OCI-LY3 (cell line): ENCODE measurements at regions not wholly inside any gene's neighbourhood (a gene's known extent, or its start where the extent isn't known, plus 50 kb on each side); places are given as distances from the start of the nearest gene placed in this dataset.

ENCODE experiments used
- H2AFZ ChIP-seq: fragments of 200-600, 300-600 bp; shearing (Covaris generic); 2 replicates; pipeline ENCODE4 v1.6.0; 2014; ENCODE audit warnings: antibody characterized with exemption, low read depth, low read length
- H3K27ac ChIP-seq: fragments of 200-600, 300-600 bp; sonication (generic); 2 replicates; pipeline ENCODE4 v1.5.1; 2014; ENCODE audit warnings: mild to moderate bottlenecking, low read length, moderate library complexity, mixed read lengths
- H3K27me3 ChIP-seq: fragments of 200-600, 300-600 bp; sonication (generic); 2 replicates; pipeline ENCODE4 v1.6.1; 2014; ENCODE audit warnings: low read depth, low read length, mixed read lengths
- H3K36me3 ChIP-seq: fragments of 200-600, 300-600 bp; sonication (generic); replicated peaks from 2 replicates; pipeline ENCODE3; 2014; ENCODE audit warnings: low read depth, low read length, mixed read lengths
- H3K4me1 ChIP-seq: fragments of 300-600, 200-600 bp; sonication (generic); 2 replicates; pipeline ENCODE4 v1.6.1; 2014; ENCODE audit warnings: low read length, mixed read lengths
- H3K4me2 ChIP-seq: fragments of 200-600, 300-600 bp; sonication (generic); 2 replicates; pipeline ENCODE4 v1.6.1; 2014; ENCODE audit warnings: low read length, mixed read lengths
- H3K4me3 ChIP-seq: fragments of 300-600, 200-600 bp; sonication (generic); 2 replicates; pipeline ENCODE4 v1.5.1; 2014; ENCODE audit warnings: antibody characterized with exemption, mild to moderate bottlenecking, low read length, moderate library complexity
- H3K79me2 ChIP-seq: fragments of 300-600, 200-600 bp; shearing (Covaris generic); 2 replicates; pipeline ENCODE4 v1.6.1; 2014; ENCODE audit warnings: mild to moderate bottlenecking, low read length, mixed read lengths
- H3K9ac ChIP-seq: fragments of 300-600, 200-600 bp; shearing (Covaris generic); 2 replicates; pipeline ENCODE4 v1.6.0; 2014; ENCODE audit warnings: mild to moderate bottlenecking, low read length, moderate library complexity
- H3K9me3 ChIP-seq: fragments of 200-600, 300-600 bp; shearing (Covaris generic); 2 replicates; pipeline ENCODE4 v1.6.1; 2014; ENCODE audit warnings: low read length, mixed read lengths; ENCODE audit not compliant: insufficient read depth
- H4K20me1 ChIP-seq: fragments of 200-600, 300-600 bp; sonication (generic); 2 replicates; pipeline ENCODE4 v1.6.1; 2016; ENCODE audit warnings: low read length, mixed read lengths; ENCODE audit not compliant: insufficient read depth
- EZH2phosphoT487 ChIP-seq: fragments of 200-600 bp; shearing (Covaris generic); IDR thresholded peaks from 2 replicates; pipeline ENCODE4 v1.6.1; 2018; ENCODE audit warnings: antibody characterized with exemption, mixed run types, low read depth
- TF ChIP-seq, protein P1 (sequence below): fragments of 200-600, 300-600 bp; sonication (generic); IDR thresholded peaks from 2 replicates; pipeline ENCODE4 v1.5.1; 2014; ENCODE audit warnings: antibody characterized with exemption, low read length, low read depth

DNA sequence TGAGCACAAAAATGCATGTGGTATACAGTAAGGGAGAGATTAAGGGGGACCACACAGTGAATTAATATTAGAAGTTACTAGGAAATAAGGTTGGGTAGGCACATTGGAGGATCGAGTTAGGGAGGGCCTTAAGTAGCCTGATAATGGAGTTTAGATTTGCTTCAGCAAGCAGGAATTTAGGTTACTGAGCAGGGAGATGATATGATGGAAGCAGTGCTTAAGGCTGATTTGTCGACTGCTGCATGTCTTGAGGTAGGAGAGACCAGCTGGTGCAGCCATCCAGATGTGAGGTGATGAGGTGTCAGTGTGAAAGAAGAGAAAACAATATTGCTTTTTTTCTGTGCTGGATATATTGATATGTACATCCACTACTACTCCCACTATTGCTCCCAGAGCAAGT, 55.2 kb upstream of the ACTBL2 start:
- Histone ChIP-seq H3K79me2 (no peaks in the 10 kb centered on the region), H3K27ac (no peak overlapping the region), H3K36me3 (no peaks in the 10 kb centered on the region), H3K4me2 (no peak overlapping the region), H2AFZ (no peak overlapping the region), H3K4me1 (no peaks in the 10 kb centered on the region), H3K9me3 (no peaks in the 10 kb centered on the region), H3K4me3 (no peak overlapping the region), H3K27me3 (no peaks in the 10 kb centered on the region), H4K20me1 (no peaks in the 10 kb centered on the region), H3K9ac (no peak overlapping the region)
- TF ChIP-seq EZH2phosphoT487 = no peak
- TF ChIP-seq, protein P1, sequence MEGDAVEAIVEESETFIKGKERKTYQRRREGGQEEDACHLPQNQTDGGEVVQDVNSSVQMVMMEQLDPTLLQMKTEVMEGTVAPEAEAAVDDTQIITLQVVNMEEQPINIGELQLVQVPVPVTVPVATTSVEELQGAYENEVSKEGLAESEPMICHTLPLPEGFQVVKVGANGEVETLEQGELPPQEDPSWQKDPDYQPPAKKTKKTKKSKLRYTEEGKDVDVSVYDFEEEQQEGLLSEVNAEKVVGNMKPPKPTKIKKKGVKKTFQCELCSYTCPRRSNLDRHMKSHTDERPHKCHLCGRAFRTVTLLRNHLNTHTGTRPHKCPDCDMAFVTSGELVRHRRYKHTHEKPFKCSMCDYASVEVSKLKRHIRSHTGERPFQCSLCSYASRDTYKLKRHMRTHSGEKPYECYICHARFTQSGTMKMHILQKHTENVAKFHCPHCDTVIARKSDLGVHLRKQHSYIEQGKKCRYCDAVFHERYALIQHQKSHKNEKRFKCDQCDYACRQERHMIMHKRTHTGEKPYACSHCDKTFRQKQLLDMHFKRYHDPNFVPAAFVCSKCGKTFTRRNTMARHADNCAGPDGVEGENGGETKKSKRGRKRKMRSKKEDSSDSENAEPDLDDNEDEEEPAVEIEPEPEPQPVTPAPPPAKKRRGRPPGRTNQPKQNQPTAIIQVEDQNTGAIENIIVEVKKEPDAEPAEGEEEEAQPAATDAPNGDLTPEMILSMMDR = no peak

DNA sequence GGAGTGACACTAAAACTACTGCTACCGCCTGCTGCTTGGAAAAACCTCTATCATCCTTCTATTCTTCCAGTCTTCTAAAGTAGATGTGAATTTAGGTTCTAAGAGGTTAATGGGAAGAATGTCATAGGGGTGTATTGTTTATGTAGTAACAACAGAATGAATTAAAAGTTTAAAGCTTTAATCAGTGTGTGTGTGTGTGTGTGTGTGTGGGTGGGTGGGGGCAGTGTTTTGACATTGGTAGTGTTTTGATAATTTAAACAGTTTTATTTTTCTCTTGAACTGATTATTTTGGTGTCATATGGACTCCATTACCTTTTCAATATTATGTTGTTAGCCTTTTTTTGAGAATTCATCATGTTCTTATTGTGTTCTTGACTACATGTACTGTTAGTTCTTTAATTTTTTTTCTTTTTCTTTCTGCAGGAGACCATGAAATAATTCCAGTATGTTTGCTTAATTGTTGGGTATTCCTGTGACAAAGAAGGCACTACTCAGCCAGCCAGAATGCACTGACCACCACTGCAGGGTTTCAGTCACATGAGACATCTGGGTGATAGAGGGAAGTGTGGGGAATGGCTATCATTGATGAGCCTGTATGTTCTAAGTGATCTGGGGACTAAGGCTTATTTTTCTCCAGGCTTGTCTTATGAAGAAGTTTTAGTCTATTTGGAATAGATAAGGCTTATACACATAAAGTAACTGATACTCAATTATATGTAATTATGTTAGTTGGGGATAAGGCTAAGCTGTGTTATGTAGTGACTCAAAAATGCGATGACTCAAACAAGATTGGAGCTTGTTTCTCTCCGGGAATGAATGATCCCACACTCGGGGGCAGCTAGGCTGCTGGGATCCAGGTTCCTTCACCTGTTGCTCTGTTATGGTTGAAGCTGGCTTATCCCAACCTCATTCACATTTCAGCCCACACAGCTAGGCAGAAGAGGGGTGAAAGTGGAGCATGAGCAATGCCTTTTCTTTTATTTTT, 50.2 kb upstream of the ACTBL2 start:
- Histone ChIP-seq H3K4me3 (no peak overlapping the region), H2AFZ (no peak overlapping the region), H3K4me2 (no peak overlapping the region), H3K79me2 (no peaks in the 10 kb centered on the region), H3K4me1 (peaks cover 19% of the 10 kb centered on the region), H3K9ac (no peak overlapping the region), H4K20me1 (no peaks in the 10 kb centered on the region), H3K27me3 (no peaks in the 10 kb centered on the region), H3K27ac (no peak overlapping the region), H3K36me3 (no peaks in the 10 kb centered on the region), H3K9me3 (no peaks in the 10 kb centered on the region)
- TF ChIP-seq, protein P1 = no peak
- no peak for TF ChIP-seq EZH2phosphoT487
